ENCODE measurements at regions not wholly inside any gene's neighbourhood (a gene's known extent, or its start where the extent isn't known, plus 50 kb on each side); places are given as distances from the start of the nearest gene placed in this dataset.

DNA sequence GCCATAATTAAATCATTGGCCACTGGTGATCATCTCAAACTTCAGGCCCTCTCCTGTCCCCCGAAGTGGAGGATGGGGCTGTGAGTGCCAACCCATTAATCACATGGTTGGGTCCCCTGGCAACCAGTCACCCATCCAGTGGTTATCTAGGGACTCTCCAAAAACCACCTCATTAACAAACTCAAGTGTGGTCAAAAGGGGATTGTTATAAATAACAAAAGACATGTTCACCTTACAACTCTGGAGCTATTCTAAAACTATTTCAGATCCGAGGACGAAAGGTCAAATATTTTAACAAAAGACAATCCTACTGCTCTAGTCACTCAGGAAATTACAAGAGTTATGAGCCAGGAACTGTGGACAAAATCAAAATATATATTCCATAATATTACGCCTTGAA is 60.0 kb upstream of the PRNP start:
- Histone ChIP-seq H3K79me2 (ENCODE audit: control insufficient read depth, insufficient read depth, low read length) (no peaks in the 10 kb centered on the region), H3K9me3 (replicated peaks; ENCODE audit: control insufficient read depth, insufficient read depth, low read length) (no peaks in the 10 kb centered on the region), H2AFZ (ENCODE audit: low read depth, low read length) (no peak overlapping the region), H3K9ac (replicated peaks; ENCODE audit: extremely low read depth, insufficient read depth, low read length) (peak overlapping the region; percentile 16), H3K27me3 (ENCODE audit: control insufficient read depth in 2 of 2, insufficient read depth in 2 of 2, low read length in 2 of 2) (no peaks in the 10 kb centered on the region), H3K9me1 (replicated peaks; ENCODE audit: control insufficient read depth, extremely low read depth, insufficient read depth, low read length) (no peaks in the 10 kb centered on the region), H3K4me2 (ENCODE audit: insufficient read depth, low read length) (peak overlapping the region; percentile 77), H3K4me1 (ENCODE audit: control insufficient read depth, extremely low read depth, insufficient read depth, low read length) (peaks cover 22% of the 10 kb centered on the region), H4K20me1 (replicated peaks; ENCODE audit: control insufficient read depth, extremely low read depth, insufficient read depth, low read length) (no peaks in the 10 kb centered on the region), H3K36me3 (ENCODE audit: control insufficient read depth in 2 of 2, extremely low read depth in 1 of 2, insufficient read depth in 2 of 2, low read length in 2 of 2) (no peaks in the 10 kb centered on the region), H3K27ac (ENCODE audit: insufficient read depth, low read depth, low read length) (peak overlapping the region; percentile 93), H3K4me3 (replicated peaks in 1 of 3; ENCODE audit: insufficient read depth in 1 of 3, low read depth in 1 of 3, low read length in 3 of 3) (no peak overlapping the region)
- TF ChIP-seq EZH2 (IDR thresholded peaks at IDR 0.05; ENCODE audit: borderline replicate concordance, low read depth, low read length, severe bottlenecking) (no peak), JUN (IDR thresholded peaks at IDR 0.05; ENCODE audit: borderline replicate concordance, insufficient read depth, insufficient read length, low read depth) (peak; percentile 43), POLR2A (IDR thresholded peaks at IDR 0.05; ENCODE audit: low read depth, low read length) (no peak), GATA2 (IDR thresholded peaks at IDR 0.05; ENCODE audit: insufficient read depth, insufficient read length, low read depth, low read length) (no peak), FOS (IDR thresholded peaks at IDR 0.05; ENCODE audit: borderline replicate concordance, insufficient read depth, low read length) (no peak)
- TF ChIP-seq, protein P1, sequence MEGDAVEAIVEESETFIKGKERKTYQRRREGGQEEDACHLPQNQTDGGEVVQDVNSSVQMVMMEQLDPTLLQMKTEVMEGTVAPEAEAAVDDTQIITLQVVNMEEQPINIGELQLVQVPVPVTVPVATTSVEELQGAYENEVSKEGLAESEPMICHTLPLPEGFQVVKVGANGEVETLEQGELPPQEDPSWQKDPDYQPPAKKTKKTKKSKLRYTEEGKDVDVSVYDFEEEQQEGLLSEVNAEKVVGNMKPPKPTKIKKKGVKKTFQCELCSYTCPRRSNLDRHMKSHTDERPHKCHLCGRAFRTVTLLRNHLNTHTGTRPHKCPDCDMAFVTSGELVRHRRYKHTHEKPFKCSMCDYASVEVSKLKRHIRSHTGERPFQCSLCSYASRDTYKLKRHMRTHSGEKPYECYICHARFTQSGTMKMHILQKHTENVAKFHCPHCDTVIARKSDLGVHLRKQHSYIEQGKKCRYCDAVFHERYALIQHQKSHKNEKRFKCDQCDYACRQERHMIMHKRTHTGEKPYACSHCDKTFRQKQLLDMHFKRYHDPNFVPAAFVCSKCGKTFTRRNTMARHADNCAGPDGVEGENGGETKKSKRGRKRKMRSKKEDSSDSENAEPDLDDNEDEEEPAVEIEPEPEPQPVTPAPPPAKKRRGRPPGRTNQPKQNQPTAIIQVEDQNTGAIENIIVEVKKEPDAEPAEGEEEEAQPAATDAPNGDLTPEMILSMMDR (IDR thresholded peaks at IDR 0.05; ENCODE audit: extremely low read depth in 1 of 2, insufficient read depth in 1 of 2, low read depth in 1 of 2, low read length in 2 of 2) = no peak
- intact Hi-C loops (cut with micrococcal nuclease) (no loop called here), dilution Hi-C loops (cut with MboI; ENCODE audit: extremely low pct_ligation_motif_present, low sequenced_read_pairs) (no loop called here)
- DNase-seq (ENCODE audit: low read depth, low spot score) = peak; percentile 71
- BruUV-seq (replicated peaks) = TSS peak; percentile 19
- ChIA-PET CTCF (interaction anchor here (0.9 to 1.9 kb wide), 5 partner anchors 13 to 94 kb away, joined by 3 to 9 read pairs (median 3); no protein-coding TSS in a partner anchor), POLR2A (no interaction called here)
- peak; percentile 54 for FAIRE-seq

DNA sequence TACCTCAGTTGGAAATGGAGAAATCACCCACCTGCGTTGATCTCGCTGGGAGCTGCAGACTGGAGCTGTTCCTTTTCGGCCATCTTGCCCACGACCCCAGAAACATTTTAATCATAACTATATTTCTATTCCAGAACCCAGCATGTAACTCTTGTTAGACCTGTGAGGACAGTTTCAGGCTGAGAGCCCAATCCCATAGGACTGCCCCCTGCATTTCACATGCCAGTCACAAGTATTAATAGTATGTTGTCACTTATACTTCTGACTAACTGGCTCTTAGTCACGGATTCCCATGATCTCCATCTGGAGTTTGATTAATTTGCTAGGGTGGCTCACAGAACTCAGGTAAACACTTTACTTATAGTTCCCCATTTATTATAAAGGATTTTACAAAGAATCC is 60.6 kb upstream of the PRNP start:
- intact Hi-C loops (cut with micrococcal nuclease) = no loop called here
- no peak for DNase-seq (ENCODE audit: low read depth, low spot score)

More for the DNA sequence above, 60.6 kb upstream of the PRNP start:
- H3K27ac ChIP-seq (ENCODE audit: insufficient read depth, low read depth, low read length) = peak overlapping the region; percentile 93
- TF ChIP-seq, protein P2, sequence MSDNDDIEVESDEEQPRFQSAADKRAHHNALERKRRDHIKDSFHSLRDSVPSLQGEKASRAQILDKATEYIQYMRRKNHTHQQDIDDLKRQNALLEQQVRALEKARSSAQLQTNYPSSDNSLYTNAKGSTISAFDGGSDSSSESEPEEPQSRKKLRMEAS (IDR thresholded peaks at IDR 0.05; ENCODE audit: insufficient read depth, insufficient read length) = no peak
- TF ChIP-seq MYC (IDR thresholded peaks at IDR 0.05; ENCODE audit: low read depth, low read length) = no peak
- TF ChIP-seq JUN (IDR thresholded peaks at IDR 0.05; ENCODE audit: borderline replicate concordance, insufficient read depth, insufficient read length, low read depth) = no peak
- no peak for TF ChIP-seq POLR2AphosphoS5 (IDR thresholded peaks at IDR 0.05; ENCODE audit: insufficient read depth, low read depth, low read length)
- no peak for TF ChIP-seq EZH2 (IDR thresholded peaks at IDR 0.05; ENCODE audit: borderline replicate concordance, low read depth, low read length, severe bottlenecking)
- no peak for TF ChIP-seq POLR2A (IDR thresholded peaks at IDR 0.05; ENCODE audit: low read depth, low read length)
- TF ChIP-seq, protein P1 (IDR thresholded peaks at IDR 0.05; ENCODE audit: extremely low read depth in 1 of 2, insufficient read depth in 1 of 2, low read depth in 1 of 2, low read length in 2 of 2) = no peak
- no peak for TF ChIP-seq GATA2 (IDR thresholded peaks at IDR 0.05; ENCODE audit: insufficient read depth, insufficient read length, low read depth, low read length)
- TF ChIP-seq FOS (IDR thresholded peaks at IDR 0.05; ENCODE audit: borderline replicate concordance, insufficient read depth, low read length) = no peak
- ChIA-PET CTCF (interaction anchor here (0.9 to 2.2 kb wide), 6 partner anchors 12 to 95 kb away, joined by 3 to 10 read pairs (median 4); no protein-coding TSS in a partner anchor), POLR2A (no interaction called here)
- no TSS peak for BruUV-seq (replicated peaks)
- no peak overlapping the region for H3K4me3 ChIP-seq (replicated peaks in 1 of 3; ENCODE audit: insufficient read depth in 1 of 3, low read depth in 1 of 3, low read length in 3 of 3)
- H3K9ac ChIP-seq (replicated peaks; ENCODE audit: extremely low read depth, insufficient read depth, low read length) = no peak overlapping the region
- no peaks in the 10 kb centered on the region for H3K27me3 ChIP-seq (ENCODE audit: control insufficient read depth in 2 of 2, insufficient read depth in 2 of 2, low read length in 2 of 2)
- H3K4me1 ChIP-seq (ENCODE audit: control insufficient read depth, extremely low read depth, insufficient read depth, low read length) = peaks cover 22% of the 10 kb centered on the region
- H3K9me1 ChIP-seq (replicated peaks; ENCODE audit: control insufficient read depth, extremely low read depth, insufficient read depth, low read length) = no peaks in the 10 kb centered on the region
- no peak for FAIRE-seq
- dilution Hi-C loops (cut with MboI; ENCODE audit: extremely low pct_ligation_motif_present, low sequenced_read_pairs) = no loop called here
- H3K79me2 ChIP-seq (ENCODE audit: control insufficient read depth, insufficient read depth, low read length) = no peaks in the 10 kb centered on the region
- H3K9me3 ChIP-seq (replicated peaks; ENCODE audit: control insufficient read depth, insufficient read depth, low read length) = no peaks in the 10 kb centered on the region
- peak overlapping the region; percentile 77 for H3K4me2 ChIP-seq (ENCODE audit: insufficient read depth, low read length)
- no peaks in the 10 kb centered on the region for H4K20me1 ChIP-seq (replicated peaks; ENCODE audit: control insufficient read depth, extremely low read depth, insufficient read depth, low read length)
- no peaks in the 10 kb centered on the region for H3K36me3 ChIP-seq (ENCODE audit: control insufficient read depth in 2 of 2, extremely low read depth in 1 of 2, insufficient read depth in 2 of 2, low read length in 2 of 2)
- H2AFZ ChIP-seq (ENCODE audit: low read depth, low read length) = no peak overlapping the region
